ENCODE measurements at regions not wholly inside any gene's neighbourhood (a gene's known extent, or its start where the extent isn't known, plus 50 kb on each side); places are given as distances from the start of the nearest gene placed in this dataset.

- POLR2A ChIA-PET (ENCODE audit: partially characterized antibody): no interaction called here
- CTCF ChIA-PET (ENCODE audit: partially characterized antibody): no interaction called here
- Histone ChIP-seq H3K27me3 (ENCODE audit: insufficient read depth, low read length) (peaks cover 25% of the 10 kb centered on the region), H3K4me1 (ENCODE audit: insufficient read depth, low read length) (peaks cover 16% of the 10 kb centered on the region), H3K4me3 (ENCODE audit: low read length in 2 of 2) (no peak overlapping the region), H3K9me3 (ENCODE audit: control insufficient read depth in 1 of 2, low read length in 2 of 2) (no peaks in the 10 kb centered on the region), H3K36me3 (ENCODE audit: insufficient read depth, low read length) (no peaks in the 10 kb centered on the region), H3K27ac (ENCODE audit: low read depth, low read length) (no peak overlapping the region)
- Mint-ChIP-seq H3K4me3 (peak overlapping the region in 4 of 8 donors; percentile 18 to 35 (median 28)), H3K27me3 (peaks cover 24 to 31% of the 10 kb centered on the region in 2 donors), H3K4me1 (peaks cover 17 to 38% (median 24%) of the 10 kb centered on the region in 4 donors), H3K27ac (no peak overlapping the region), H3K9me3 (peaks cover 0 to 2% (median 0%) of the 10 kb centered on the region in 8 donors), H3K36me3 (peaks cover 0 to 4% of the 10 kb centered on the region in 2 donors)
- DNase-seq: no peak
- intact Hi-C loops (cut with micrococcal nuclease): no loop called here
Observed at GRCh38 chr18:46332286-46332801, 228.2 kb downstream of the HAUS1 start.

DNA sequence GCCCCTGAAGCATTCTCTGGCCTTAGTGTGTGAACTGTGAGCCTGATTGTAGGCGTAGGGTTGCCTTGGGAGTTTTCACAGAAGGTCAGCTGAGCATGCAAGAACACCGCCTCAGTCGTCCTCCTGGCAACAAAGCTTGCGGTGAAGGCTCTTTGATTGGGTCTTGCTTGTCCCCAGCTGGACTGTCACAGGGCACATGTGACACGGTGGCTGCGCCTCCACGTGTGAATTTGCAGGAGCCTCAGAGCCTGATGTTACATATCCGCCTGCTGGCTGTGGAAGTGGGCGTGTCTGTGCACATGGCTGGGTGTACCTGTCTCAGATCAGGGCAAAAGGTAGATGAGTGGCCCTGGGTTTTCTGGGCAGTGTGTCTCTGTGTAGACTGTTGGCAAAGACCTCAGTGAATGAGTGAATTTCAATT is 228.7 kb downstream of the HAUS1 start:
- H3K4me1 Mint-ChIP-seq: peaks cover 17 to 44% (median 24%) of the 10 kb centered on the region in 4 donors
- H3K27me3 Mint-ChIP-seq: peaks cover 26 to 32% of the 10 kb centered on the region in 2 donors
- no peak overlapping the region for H3K27ac Mint-ChIP-seq
- CTCF ChIA-PET (ENCODE audit: partially characterized antibody): no interaction called here
- Histone ChIP-seq H3K4me1 (ENCODE audit: insufficient read depth, low read length) (peaks cover 16% of the 10 kb centered on the region), H3K9me3 (ENCODE audit: control insufficient read depth in 1 of 2, low read length in 2 of 2) (no peaks in the 10 kb centered on the region), H3K36me3 (ENCODE audit: insufficient read depth, low read length) (no peaks in the 10 kb centered on the region), H3K4me3 (ENCODE audit: low read length in 2 of 2) (no peak overlapping the region), H3K27me3 (ENCODE audit: insufficient read depth, low read length) (peaks cover 25% of the 10 kb centered on the region), H3K27ac (ENCODE audit: low read depth, low read length) (no peak overlapping the region)
- H3K36me3 Mint-ChIP-seq: peaks cover 0 to 4% of the 10 kb centered on the region in 2 donors
- peak overlapping the region; percentile 59 to 77 (median 71) for H3K4me3 Mint-ChIP-seq
- DNase-seq: no peak
- intact Hi-C loops (cut with micrococcal nuclease): no loop called here
- peaks cover 0 to 2% (median 0%) of the 10 kb centered on the region in 8 donors for H3K9me3 Mint-ChIP-seq
- POLR2A ChIA-PET (ENCODE audit: partially characterized antibody): no interaction called here

GRCh38 chr18:46333431-46334135 is 229.4 kb downstream of the HAUS1 start:
- H3K4me1 Mint-ChIP-seq: peaks cover 17 to 50% (median 24%) of the 10 kb centered on the region in 4 donors
- peaks cover 0 to 2% (median 0%) of the 10 kb centered on the region in 8 donors for H3K9me3 Mint-ChIP-seq
- no peak overlapping the region for H3K27ac Mint-ChIP-seq
- DNase-seq: peak in 2 of 5 donors; percentile 13 to 19
- H3K27me3 ChIP-seq (ENCODE audit: insufficient read depth, low read length): peaks cover 25% of the 10 kb centered on the region
- CTCF ChIA-PET (ENCODE audit: partially characterized antibody): no interaction called here
- H3K4me1 ChIP-seq (ENCODE audit: insufficient read depth, low read length): peaks cover 16% of the 10 kb centered on the region
- peaks cover 0 to 4% of the 10 kb centered on the region in 2 donors for H3K36me3 Mint-ChIP-seq
- H3K9me3 ChIP-seq (ENCODE audit: control insufficient read depth in 1 of 2, low read length in 2 of 2): no peaks in the 10 kb centered on the region
- POLR2A ChIA-PET (ENCODE audit: partially characterized antibody): interaction anchor here (0.7 kb wide), 1 partner anchor 10 kb away, joined by 3 read pairs; no protein-coding TSS in a partner anchor
- H3K36me3 ChIP-seq (ENCODE audit: insufficient read depth, low read length): no peaks in the 10 kb centered on the region
- no peak overlapping the region for H3K27ac ChIP-seq (ENCODE audit: low read depth, low read length)
- intact Hi-C loops (cut with micrococcal nuclease): no loop called here
- H3K4me3 ChIP-seq (ENCODE audit: low read length in 2 of 2): peak overlapping the region in 1 of 2 donors; percentile 14
- H3K4me3 Mint-ChIP-seq: peak overlapping the region; percentile 59 to 77 (median 71)
- peaks cover 26 to 32% of the 10 kb centered on the region in 2 donors for H3K27me3 Mint-ChIP-seq

GRCh38 chr18:46334868-46335281 is 230.7 kb downstream of the HAUS1 start:
- POLR2A ChIA-PET (ENCODE audit: partially characterized antibody): no interaction called here
- peak overlapping the region in 5 of 7 donors; percentile 57 to 84 (median 65) for H3K27ac Mint-ChIP-seq
- peaks cover 29 to 32% of the 10 kb centered on the region in 2 donors for H3K27me3 Mint-ChIP-seq

GRCh38 chr18:46335534-46336101 is 231.4 kb downstream of the HAUS1 start:
- Histone ChIP-seq H3K27ac (ENCODE audit: low read depth, low read length) (no peak overlapping the region), H3K27me3 (ENCODE audit: insufficient read depth, low read length) (peaks cover 25% of the 10 kb centered on the region), H3K9me3 (ENCODE audit: control insufficient read depth in 1 of 2, low read length in 2 of 2) (no peaks in the 10 kb centered on the region), H3K36me3 (ENCODE audit: insufficient read depth, low read length) (no peaks in the 10 kb centered on the region), H3K4me1 (ENCODE audit: insufficient read depth, low read length) (peaks cover 16% of the 10 kb centered on the region), H3K4me3 (ENCODE audit: low read length in 2 of 2) (no peak overlapping the region)
- Mint-ChIP-seq H3K9me3 (peaks cover 0 to 2% (median 0%) of the 10 kb centered on the region in 8 donors), H3K27me3 (peaks cover 29 to 32% of the 10 kb centered on the region in 2 donors), H3K4me3 (peak overlapping the region; percentile 46 to 92 (median 85)), H3K4me1 (peaks cover 22 to 71% (median 28%) of the 10 kb centered on the region in 4 donors), H3K27ac (peak overlapping the region in 3 of 7 donors; percentile 44 to 92 (median 62)), H3K36me3 (peaks cover 0 to 4% of the 10 kb centered on the region in 2 donors)
- no peak for DNase-seq
- POLR2A ChIA-PET (ENCODE audit: partially characterized antibody): no interaction called here
- intact Hi-C loops (cut with micrococcal nuclease): no loop called here
- CTCF ChIA-PET (ENCODE audit: partially characterized antibody): no interaction called here

More at GRCh38 chr18:46334868-46335281, 230.7 kb downstream of the HAUS1 start:
- Histone ChIP-seq H3K27me3 (ENCODE audit: insufficient read depth, low read length) (peaks cover 25% of the 10 kb centered on the region), H3K4me3 (ENCODE audit: low read length in 2 of 2) (peak overlapping the region in 1 of 2 donors; percentile 14), H3K4me1 (ENCODE audit: insufficient read depth, low read length) (peaks cover 16% of the 10 kb centered on the region), H3K36me3 (ENCODE audit: insufficient read depth, low read length) (no peaks in the 10 kb centered on the region), H3K9me3 (ENCODE audit: control insufficient read depth in 1 of 2, low read length in 2 of 2) (no peaks in the 10 kb centered on the region), H3K27ac (ENCODE audit: low read depth, low read length) (no peak overlapping the region)
- Mint-ChIP-seq H3K9me3 (peaks cover 0 to 2% (median 0%) of the 10 kb centered on the region in 8 donors), H3K4me1 (peaks cover 22 to 63% (median 28%) of the 10 kb centered on the region in 4 donors), H3K4me3 (peak overlapping the region; percentile 77 to 92 (median 85)), H3K36me3 (peaks cover 0 to 4% of the 10 kb centered on the region in 2 donors)
- CTCF ChIA-PET (ENCODE audit: partially characterized antibody): no interaction called here
- DNase-seq: no peak
- intact Hi-C loops (cut with micrococcal nuclease): no loop called here

DNA sequence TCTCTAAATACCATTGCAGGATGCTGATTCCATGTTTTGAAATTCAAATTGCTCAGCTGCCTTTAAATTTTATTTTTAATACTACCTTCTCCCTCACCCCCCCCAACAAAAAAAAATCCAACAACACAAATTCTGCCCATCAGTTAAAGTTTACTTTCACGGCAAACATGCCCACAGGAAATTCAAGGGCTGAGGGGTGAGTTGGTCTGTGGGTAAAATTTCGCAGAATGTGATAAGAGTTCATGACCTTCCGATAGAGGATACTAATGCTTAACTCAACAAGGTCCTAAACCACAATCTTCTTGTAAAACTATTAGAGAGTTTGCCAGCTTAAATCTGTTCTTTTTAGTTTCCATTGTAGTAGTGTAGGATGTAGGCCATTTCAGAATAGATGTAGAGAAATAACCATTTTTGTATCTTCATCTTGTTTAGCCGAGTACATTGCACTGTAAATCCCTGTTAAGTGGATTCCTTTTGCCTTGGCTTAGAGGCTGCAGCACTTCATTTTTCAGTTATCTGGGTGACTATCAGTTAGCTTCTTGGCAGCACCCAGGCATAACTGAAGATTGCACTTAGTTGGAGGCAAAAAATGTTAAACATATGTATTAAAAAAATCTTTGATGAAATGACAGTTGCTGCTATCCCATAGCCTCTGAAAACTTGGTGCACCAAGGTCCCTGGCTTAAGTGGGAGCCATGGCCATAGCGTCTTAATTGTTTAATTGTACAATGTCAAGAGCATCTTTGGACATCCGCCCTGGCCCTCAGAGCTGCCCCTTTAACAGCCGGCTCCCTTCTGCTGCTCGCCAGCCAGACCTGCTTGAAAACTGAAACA is 232.3 kb downstream of the HAUS1 start:
- Mint-ChIP-seq H3K4me1 (peaks cover 22 to 79% (median 28%) of the 10 kb centered on the region in 4 donors), H3K4me3 (peak overlapping the region in 7 of 8 donors; percentile 18 to 89 (median 74)), H3K27ac (peak overlapping the region in 2 of 7 donors; percentile 55 to 62), H3K36me3 (peaks cover 0 to 4% of the 10 kb centered on the region in 2 donors), H3K27me3 (peaks cover 29% of the 10 kb centered on the region in 2 donors), H3K9me3 (peaks cover 0 to 3% (median 0%) of the 10 kb centered on the region in 8 donors)
- Histone ChIP-seq H3K9me3 (ENCODE audit: control insufficient read depth in 1 of 2, low read length in 2 of 2) (no peaks in the 10 kb centered on the region), H3K4me3 (ENCODE audit: low read length in 2 of 2) (no peak overlapping the region), H3K27me3 (ENCODE audit: insufficient read depth, low read length) (peaks cover 25% of the 10 kb centered on the region), H3K27ac (ENCODE audit: low read depth, low read length) (no peak overlapping the region), H3K36me3 (ENCODE audit: insufficient read depth, low read length) (no peaks in the 10 kb centered on the region), H3K4me1 (ENCODE audit: insufficient read depth, low read length) (peaks cover 16% of the 10 kb centered on the region)
- intact Hi-C loops (cut with micrococcal nuclease): no loop called here
- POLR2A ChIA-PET (ENCODE audit: partially characterized antibody): no interaction called here
- CTCF ChIA-PET (ENCODE audit: partially characterized antibody): no interaction called here
- DNase-seq: peak in 1 of 5 donors; percentile 6
